BLaER1 (cell line): ENCODE measurements at regions not wholly inside any gene's neighbourhood (a gene's known extent, or its start where the extent isn't known, plus 50 kb on each side); places are given as distances from the start of the nearest gene placed in this dataset.

Experiments
- H3K27ac ChIP-seq: shearing (Covaris generic); formaldehyde crosslinking; 2 replicates; pipeline ENCODE4 v1.8.1; 2022
- H3K27me3 ChIP-seq: shearing (Covaris generic); formaldehyde crosslinking; 2 replicates; pipeline ENCODE4 v1.8.1; 2022
- H3K36me3 ChIP-seq: shearing (Covaris generic); formaldehyde crosslinking; 2 replicates; pipeline ENCODE4 v1.8.1; 2022
- H3K4me1 ChIP-seq: shearing (Covaris generic); formaldehyde crosslinking; 2 replicates; pipeline ENCODE4 v1.8.1; 2022
- H3K4me2 ChIP-seq: shearing (Covaris generic); formaldehyde crosslinking; 2 replicates; pipeline ENCODE4 v1.8.1; 2022
- H3K4me3 ChIP-seq: shearing (Covaris generic); formaldehyde crosslinking; 2 replicates; pipeline ENCODE4 v1.8.1; 2022
- H3K9ac ChIP-seq: shearing (Covaris generic); formaldehyde crosslinking; 2 replicates; pipeline ENCODE4 v1.8.1; 2022
- H3K9me3 ChIP-seq: shearing (Covaris generic); formaldehyde crosslinking; 2 replicates; pipeline ENCODE4 v1.8.1; 2022
- H4K20me1 ChIP-seq: shearing (Covaris generic); formaldehyde crosslinking; 2 replicates; pipeline ENCODE4 v1.8.1; 2022
- Cebpa-rat ChIP-seq: shearing (Covaris generic); IDR thresholded peaks from 2 replicates; pipeline ENCODE4 v1.8.1; 2022

DNA sequence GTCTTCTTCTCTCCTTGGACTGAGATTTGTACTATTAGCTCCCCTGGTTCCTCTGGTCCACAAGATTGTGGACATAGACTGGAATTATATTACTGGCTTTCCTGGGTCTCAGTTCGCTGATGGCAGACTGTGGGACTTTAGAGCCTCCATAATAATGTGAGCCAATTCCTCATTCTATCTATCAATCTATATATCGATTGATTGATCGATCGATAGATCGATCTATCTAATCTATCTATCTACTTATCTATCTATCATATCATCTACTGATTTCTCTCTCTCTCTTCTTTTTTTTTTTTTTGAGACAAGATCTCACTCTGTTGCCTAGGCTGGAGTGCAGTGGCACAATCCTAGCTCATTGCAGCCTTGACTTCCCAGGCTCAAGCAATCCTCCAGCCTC, 51.5 kb upstream of the DDR1 start:
- Histone ChIP-seq H3K36me3 (no peaks in the 10 kb centered on the region), H3K4me1 (peaks cover 98% of the 10 kb centered on the region), H4K20me1 (no peaks in the 10 kb centered on the region), H3K9me3 (no peaks in the 10 kb centered on the region), H3K9ac (no peak overlapping the region), H3K4me2 (peak overlapping the region; percentile 85; the same call in 1 of the 2 replicates), H3K27me3 (no peaks in the 10 kb centered on the region), H3K27ac (peak overlapping the region; percentile 91; the same call in 1 of the 2 replicates), H3K4me3 (no peak overlapping the region)
- no peak for TF ChIP-seq Cebpa-rat

DNA sequence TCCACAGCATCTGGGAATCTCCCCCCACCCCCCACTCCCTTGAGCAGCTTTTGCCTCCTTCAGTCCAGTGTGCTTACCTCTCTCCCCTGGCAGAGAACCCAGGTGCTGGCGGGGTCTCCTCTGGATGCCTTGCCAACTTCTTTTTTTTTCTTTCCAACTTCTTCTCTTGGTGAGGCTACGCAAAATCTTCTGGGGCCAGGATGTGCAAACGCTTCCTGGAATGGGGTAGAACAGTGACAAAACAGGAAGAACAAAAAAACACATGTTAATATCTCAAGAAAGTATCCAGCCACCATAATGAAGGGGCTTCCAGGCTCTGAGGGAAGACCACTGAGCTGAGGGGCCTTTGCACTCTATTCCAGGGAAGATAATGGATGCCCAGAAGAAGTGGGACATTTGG, 53.9 kb upstream of the DDR1 start:
- H3K4me1 ChIP-seq = peaks cover 81% of the 10 kb centered on the region
- peak overlapping the region; percentile 77 for H3K27ac ChIP-seq
- H3K4me3 ChIP-seq = peak overlapping the region; percentile 47; the same call in 1 of the 2 replicates
- TF ChIP-seq Cebpa-rat = no peak
- H3K27me3 ChIP-seq = no peaks in the 10 kb centered on the region
- H3K9me3 ChIP-seq = no peaks in the 10 kb centered on the region
- peak overlapping the region; percentile 80 for H3K4me2 ChIP-seq
- H4K20me1 ChIP-seq = no peaks in the 10 kb centered on the region
- peak overlapping the region; percentile 63 for H3K9ac ChIP-seq
- no peaks in the 10 kb centered on the region for H3K36me3 ChIP-seq

DNA sequence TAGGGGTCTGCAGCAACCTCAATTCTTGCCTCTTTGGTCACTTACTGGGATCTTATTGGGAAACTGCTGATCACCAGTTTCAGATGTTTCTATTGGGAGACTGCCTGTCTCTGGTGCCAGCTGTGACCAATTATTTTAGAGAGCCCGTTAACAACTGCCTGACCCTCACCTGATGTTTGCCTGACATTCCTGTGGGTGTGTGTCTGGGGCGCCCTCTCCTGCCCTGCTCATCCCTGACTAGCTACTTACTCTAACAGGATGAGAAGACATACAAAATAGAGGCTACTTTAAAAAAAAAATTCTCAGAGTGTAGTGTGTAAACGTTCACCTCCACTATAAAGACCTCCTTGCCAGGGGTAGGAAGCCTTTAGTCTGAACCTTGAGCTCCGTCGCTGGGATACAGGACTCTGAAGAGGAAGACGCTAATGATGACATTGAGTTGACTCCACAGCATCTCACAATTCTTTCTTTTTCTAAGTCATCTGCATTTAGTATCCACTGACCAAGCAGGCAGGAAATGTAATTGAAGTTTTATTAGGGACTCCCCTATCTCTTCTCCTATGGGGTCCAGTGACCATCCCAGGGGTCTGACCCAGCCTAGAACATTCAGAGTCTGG, 54.6 kb upstream of the DDR1 start:
- no peak for TF ChIP-seq Cebpa-rat
- peak overlapping the region; percentile 63 for H3K9ac ChIP-seq
- H4K20me1 ChIP-seq = no peaks in the 10 kb centered on the region
- H3K4me1 ChIP-seq = peaks cover 74% of the 10 kb centered on the region
- peak overlapping the region; percentile 47; the same call in 1 of the 2 replicates for H3K4me3 ChIP-seq
- no peaks in the 10 kb centered on the region for H3K27me3 ChIP-seq
- no peaks in the 10 kb centered on the region for H3K36me3 ChIP-seq
- no peaks in the 10 kb centered on the region for H3K9me3 ChIP-seq
- peak overlapping the region; percentile 77 for H3K27ac ChIP-seq
- peak overlapping the region; percentile 80 for H3K4me2 ChIP-seq

DNA sequence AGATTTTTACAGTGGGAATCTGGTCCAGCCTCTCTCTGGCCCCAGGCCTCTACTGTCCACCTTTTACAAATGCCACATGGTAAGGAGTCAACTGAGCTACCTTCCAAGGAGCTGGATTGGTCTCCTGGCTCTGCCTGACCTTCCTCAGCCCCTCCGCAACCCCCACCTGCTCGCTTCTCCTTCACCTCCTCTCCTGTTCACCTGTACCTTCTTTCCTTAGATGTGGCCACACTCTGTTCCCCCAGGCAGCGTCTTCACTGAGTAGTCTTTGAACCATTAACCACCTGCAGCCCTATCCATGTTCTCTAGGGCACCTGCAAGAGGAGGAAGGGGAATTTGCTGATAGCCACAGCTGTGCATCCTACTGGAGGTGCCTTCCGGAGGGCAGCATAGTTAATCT, 55.3 kb upstream of the DDR1 start:
- TF ChIP-seq Cebpa-rat = no peak

DNA sequence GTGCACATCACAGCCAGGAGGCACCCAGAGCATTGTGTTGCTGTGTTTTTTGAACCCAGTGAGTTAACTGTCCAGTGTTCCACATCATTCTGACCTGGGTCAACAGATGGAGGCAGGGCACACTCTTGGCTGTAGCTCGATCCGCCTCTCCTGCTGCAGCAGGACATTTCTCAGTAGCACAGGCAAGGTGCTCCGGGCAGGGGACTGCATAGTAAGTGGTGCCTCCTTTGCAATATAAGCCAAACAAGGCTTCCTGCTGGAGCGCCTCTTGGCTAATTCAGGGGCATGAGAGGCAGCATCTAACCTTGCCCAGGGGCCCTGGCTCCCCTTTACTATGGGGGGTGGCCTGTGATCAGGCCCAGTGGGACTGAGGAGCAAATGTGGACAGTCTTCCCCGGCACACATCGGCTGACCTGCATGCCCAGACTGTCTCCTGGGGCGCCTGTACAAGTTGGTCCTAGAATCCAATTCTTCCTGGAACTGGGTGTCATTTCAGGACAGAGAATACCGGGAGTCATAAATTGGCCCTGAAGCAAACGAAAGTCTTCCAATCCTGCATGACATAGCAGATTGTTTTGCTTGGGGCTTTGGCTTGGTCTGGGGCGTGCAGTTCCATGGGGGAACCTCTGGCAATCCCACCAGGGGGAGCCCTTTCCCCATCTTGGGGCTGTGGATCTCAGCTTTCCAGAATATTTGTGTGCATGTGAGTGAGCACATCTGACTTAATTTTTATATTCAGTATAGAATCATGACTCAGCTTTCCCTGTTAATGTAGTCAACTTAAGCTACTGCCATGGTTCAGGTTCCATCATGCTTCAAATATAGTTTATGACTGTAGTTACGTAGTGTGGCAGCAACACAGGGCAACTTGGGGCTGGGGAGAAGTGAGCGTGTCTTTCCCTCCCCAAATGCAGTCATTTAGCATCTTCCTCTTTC, 56.0 kb upstream of the DDR1 start:
- H3K27ac ChIP-seq = peak overlapping the region; percentile 47
- no peak for TF ChIP-seq Cebpa-rat
- H3K9me3 ChIP-seq = no peaks in the 10 kb centered on the region
- H3K4me3 ChIP-seq = no peak overlapping the region; the same call in 1 of the 2 replicates
- no peaks in the 10 kb centered on the region for H3K27me3 ChIP-seq
- H3K4me1 ChIP-seq = peaks cover 61% of the 10 kb centered on the region
- no peaks in the 10 kb centered on the region for H3K36me3 ChIP-seq
- H3K4me2 ChIP-seq = peak overlapping the region; percentile 80
- peak overlapping the region; percentile 38; the same call in 1 of the 2 replicates for H3K9ac ChIP-seq
- no peaks in the 10 kb centered on the region for H4K20me1 ChIP-seq

More for the DNA sequence above, 55.3 kb upstream of the DDR1 start:
- no peaks in the 10 kb centered on the region for H4K20me1 ChIP-seq
- peaks cover 67% of the 10 kb centered on the region for H3K4me1 ChIP-seq
- H3K36me3 ChIP-seq = no peaks in the 10 kb centered on the region
- H3K4me2 ChIP-seq = peak overlapping the region; percentile 80
- H3K27ac ChIP-seq = peak overlapping the region; percentile 27; the same call in 1 of the 2 replicates
- H3K27me3 ChIP-seq = no peaks in the 10 kb centered on the region
- peak overlapping the region; percentile 40; the same call in 1 of the 2 replicates for H3K4me3 ChIP-seq
- H3K9ac ChIP-seq = 0 out of 2 replicates have a peak overlapping the region, but pooled peaks have one; percentile 1
- H3K9me3 ChIP-seq = no peaks in the 10 kb centered on the region

DNA sequence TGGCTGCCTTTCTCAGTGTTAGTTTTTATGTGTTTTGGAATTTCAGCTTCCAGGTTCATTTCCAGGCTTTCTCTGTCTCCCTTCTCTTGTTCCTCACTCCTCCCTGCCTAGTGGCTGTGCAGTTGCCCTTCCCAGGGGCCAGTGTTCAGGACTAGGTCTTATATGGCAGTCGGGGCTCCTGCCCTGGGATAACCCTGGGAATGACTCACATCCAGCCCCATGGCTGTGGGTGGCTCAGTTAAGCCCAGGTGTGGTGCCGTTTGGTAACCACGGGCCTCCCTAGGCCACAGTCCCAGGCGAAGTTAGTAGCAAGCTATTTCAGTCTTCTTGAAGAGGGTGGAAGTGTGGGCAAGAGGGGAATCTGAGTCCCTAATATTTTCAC, 57.4 kb upstream of the DDR1 start:
- no peaks in the 10 kb centered on the region for H4K20me1 ChIP-seq
- no peak overlapping the region for H3K27ac ChIP-seq
- no peaks in the 10 kb centered on the region for H3K27me3 ChIP-seq
- H3K4me2 ChIP-seq = no peak overlapping the region
- H3K4me1 ChIP-seq = peaks cover 62% of the 10 kb centered on the region
- no peak overlapping the region for H3K4me3 ChIP-seq
- no peaks in the 10 kb centered on the region for H3K36me3 ChIP-seq
- no peak for TF ChIP-seq Cebpa-rat
- 0 out of 2 replicates have a peak overlapping the region, but pooled peaks have one; percentile 16 for H3K9ac ChIP-seq
- no peaks in the 10 kb centered on the region for H3K9me3 ChIP-seq

GRCh38 chr6:30824698-30825097, 59.6 kb upstream of the DDR1 start:
- Histone ChIP-seq H3K9ac (no peak overlapping the region), H3K4me3 (no peak overlapping the region), H3K27me3 (no peaks in the 10 kb centered on the region), H3K4me2 (no peak overlapping the region), H3K27ac (no peak overlapping the region), H3K4me1 (peaks cover 41% of the 10 kb centered on the region), H3K36me3 (no peaks in the 10 kb centered on the region), H3K9me3 (no peaks in the 10 kb centered on the region), H4K20me1 (no peaks in the 10 kb centered on the region)
- no peak for TF ChIP-seq Cebpa-rat

DNA sequence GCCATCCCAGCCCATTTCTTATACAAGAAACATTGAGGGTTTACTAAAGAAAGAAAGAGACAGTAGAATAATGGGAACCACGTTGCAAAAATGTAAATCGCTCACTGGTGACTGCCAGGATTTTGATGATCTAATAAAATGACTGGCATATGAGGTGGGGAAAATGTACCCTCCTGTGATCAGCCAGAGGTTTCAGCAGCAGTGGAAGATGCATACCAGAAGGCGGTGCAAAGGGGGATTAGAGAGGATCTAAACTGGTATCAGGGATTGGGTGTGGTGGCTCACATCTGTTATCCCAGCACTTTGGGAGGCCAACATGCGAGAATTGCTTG, 60.8 kb upstream of the DDR1 start:
- Histone ChIP-seq H3K27ac (no peak overlapping the region), H3K9me3 (no peaks in the 10 kb centered on the region), H4K20me1 (no peaks in the 10 kb centered on the region), H3K4me1 (peaks cover 29% of the 10 kb centered on the region), H3K4me2 (no peak overlapping the region), H3K36me3 (no peaks in the 10 kb centered on the region), H3K4me3 (no peak overlapping the region), H3K27me3 (no peaks in the 10 kb centered on the region), H3K9ac (no peak overlapping the region)
- no peak for TF ChIP-seq Cebpa-rat

DNA sequence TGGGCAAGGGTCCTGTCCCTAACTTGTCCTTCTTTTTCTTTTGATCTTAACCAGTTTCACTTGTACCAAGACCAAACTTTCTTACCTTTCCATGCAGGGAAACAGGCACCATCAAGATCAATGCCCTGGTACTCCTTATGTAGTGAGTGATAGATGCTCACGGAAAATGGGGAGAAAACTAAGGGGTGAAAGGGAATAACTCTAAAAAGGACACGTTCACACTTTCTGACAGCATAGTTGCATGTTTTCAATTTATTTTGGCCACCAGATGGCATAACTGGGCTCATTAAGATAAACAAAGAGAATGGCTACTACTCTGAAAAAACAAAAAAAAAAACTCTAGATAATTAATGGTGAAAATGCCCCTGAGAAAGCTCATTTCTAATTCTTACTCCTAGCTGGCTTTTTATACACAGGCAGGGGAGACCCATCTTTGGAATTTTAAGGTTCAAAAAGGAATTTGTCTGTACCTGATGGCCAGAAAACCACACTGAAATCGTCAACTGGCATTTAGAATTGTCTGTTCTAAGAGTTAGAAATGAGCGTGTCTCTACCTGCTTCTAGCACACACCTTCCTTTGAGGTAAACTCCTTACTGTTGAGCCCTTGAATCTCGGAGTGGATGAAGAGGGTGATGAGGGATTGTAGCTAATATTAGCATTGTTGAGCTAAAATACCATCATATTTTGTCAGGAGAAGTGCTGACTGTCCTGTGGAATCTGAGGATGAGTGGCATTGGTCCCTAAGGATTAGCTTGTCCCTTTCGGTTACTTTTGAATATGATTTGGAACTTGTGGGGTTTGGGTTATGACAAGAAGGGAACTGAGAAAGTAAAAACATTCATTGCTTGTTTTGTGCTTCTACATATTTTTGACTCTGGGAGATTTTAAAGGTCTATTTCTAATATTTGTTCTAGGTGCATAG, 62.2 kb upstream of the DDR1 start:
- Histone ChIP-seq H3K27me3 (no peaks in the 10 kb centered on the region), H4K20me1 (no peaks in the 10 kb centered on the region), H3K4me2 (peak overlapping the region; percentile 47), H3K4me3 (no peak overlapping the region), H3K27ac (peak overlapping the region; percentile 47), H3K9me3 (no peaks in the 10 kb centered on the region), H3K4me1 (peaks cover 21% of the 10 kb centered on the region), H3K9ac (0 out of 2 replicates have a peak overlapping the region, but pooled peaks have one; percentile 11), H3K36me3 (no peaks in the 10 kb centered on the region)
- no peak for TF ChIP-seq Cebpa-rat
